HepG2 (cell line): ENCODE measurements at regions not wholly inside any gene's neighbourhood (a gene's known extent, or its start where the extent isn't known, plus 50 kb on each side); places are given as distances from the start of the nearest gene placed in this dataset.

Experiments
- ATAC-seq: fragments of 200-7000 bp; cut with Tn5 transposase; 3 replicates; pipeline ENCODE4 v1.9.1; 2020; ENCODE audit warnings: mild to moderate bottlenecking, moderate library complexity
- BruUV-seq: library from RNA; stranded (reverse); fragments of 400-500 nt; replicated peaks from 2 replicates; lab custom pipeline; 2021; lab: Mats Ljungman, UMichigan
- CTCF ChIA-PET: fragments of 300-600 bp; formaldehyde crosslinking; extraction: SDS; loops from one replicate; lab custom pipeline; 2021; ENCODE audit warnings: low total read pairs, inconsistent platforms, low intra/inter-chr PET ratio; lab: Yijun Ruan, JAX
- POLR2A ChIA-PET: fragments of 350-600 bp; sonication (Branson Sonifier 250); formaldehyde crosslinking; loops from one replicate; lab custom pipeline; 2020; ENCODE audit warnings: antibody characterized with exemption, inconsistent platforms; lab: Yijun Ruan, JAX
- DNase-seq: peaks from one replicate; pipeline ENCODE4 v3.0.0-alpha.2; 2015; ENCODE audit warnings: low spot score
- FAIRE-seq: peaks from 3 replicates; lab custom pipeline; 2011; peaks lifted over from hg19 to GRCh38; lab: Jason Lieb, UNC
- H2AFZ ChIP-seq: one replicate; pipeline ENCODE4 v1.6.1; 2011; ENCODE audit warnings: low read length, inconsistent platforms
- H3K27ac ChIP-seq: fragments of 300-600 bp; 3 replicates; pipeline ENCODE4 v1.8.0; 2011; ENCODE audit warnings: mixed run types, mild to moderate bottlenecking, mixed read lengths, low read length, inconsistent platforms; ENCODE audit not compliant: insufficient read depth; ENCODE audit errors: extremely low read length
- H3K27me3 ChIP-seq, 2 experiments: fragments of 200-600 bp in 1 of 2; 2 replicates in 1 of 2; 3 replicates in 1 of 2; pipeline versions ENCODE4 v1.6.0 to v1.8.0; 2011; ENCODE audit warnings: low read length in 2 of 2, mild to moderate bottlenecking in 2 of 2, moderate library complexity in 2 of 2, inconsistent platforms in 1 of 2; ENCODE audit not compliant: insufficient read depth in 2 of 2, control insufficient read depth in 1 of 2
- H3K36me3 ChIP-seq, 2 experiments: fragments of 200-600 bp in 1 of 2; replicated peaks in 1 of 2; 2 replicates in 1 of 2; 3 replicates in 1 of 2; pipeline versions ENCODE4 v1.5.1 to v1.8.0; 2011; ENCODE audit warnings: low read length in 2 of 2, inconsistent platforms in 1 of 2; ENCODE audit not compliant: insufficient read depth in 2 of 2, control insufficient read depth in 1 of 2
- H3K4me1 ChIP-seq: 2 replicates; pipeline ENCODE4 v1.5.1; 2012; ENCODE audit warnings: low read length, inconsistent platforms; ENCODE audit not compliant: insufficient read depth
- H3K4me2 ChIP-seq: 2 replicates; pipeline ENCODE4 v1.6.0; 2011; ENCODE audit warnings: low read depth, low read length, inconsistent platforms
- H3K4me3 ChIP-seq, 3 experiments: fragments of 200-600 bp in 1 of 3; sonication (generic), shearing (Covaris generic) in 1 of 3; replicated peaks in 1 of 3; 2 replicates each; pipeline ENCODE4 v1.5.1; 2011 to 2016; ENCODE audit warnings: low read length in 3 of 3, inconsistent platforms in 2 of 3, low read depth in 2 of 3, mild to moderate bottlenecking in 2 of 3, control low read depth in 1 of 3, mixed read lengths in 1 of 3; ENCODE audit not compliant: insufficient read depth in 1 of 3
- H3K79me2 ChIP-seq: one replicate; pipeline ENCODE4 v1.6.1; 2011; ENCODE audit warnings: low read length, inconsistent platforms; ENCODE audit not compliant: insufficient read depth
- H3K9ac ChIP-seq: 2 replicates; pipeline ENCODE4 v1.6.0; 2011; ENCODE audit warnings: mild to moderate bottlenecking, low read depth, low read length, inconsistent platforms; ENCODE audit not compliant: insufficient read depth
- H3K9me3 ChIP-seq: 2 replicates; pipeline ENCODE4 v1.5.1; 2012; ENCODE audit warnings: mild to moderate bottlenecking, low read length
- H4K20me1 ChIP-seq: 2 replicates; pipeline ENCODE4 v1.6.0; 2011; ENCODE audit warnings: inconsistent platforms, mild to moderate bottlenecking, low read length, moderate library complexity; ENCODE audit not compliant: insufficient read depth
- GPN1 ChIP-seq: sonication (generic); formaldehyde crosslinking; IDR thresholded peaks from 2 replicates; pipeline ENCODE4 v1.5.1; 2020; ENCODE audit warnings: missing genetic modification reagents, borderline replicate concordance
- NCOA5 ChIP-seq: sonication (generic); formaldehyde crosslinking; IDR thresholded peaks from 2 replicates; pipeline ENCODE4 v1.4.0; 2020; ENCODE audit warnings: missing genetic modification reagents
- SKIL ChIP-seq: sonication (generic); formaldehyde crosslinking; IDR thresholded peaks from 2 replicates; pipeline ENCODE4 v1.8.0; 2022; ENCODE audit warnings: missing genetic modification reagents, mild to moderate bottlenecking, moderate library complexity, borderline replicate concordance
- YEATS2 ChIP-seq: sonication (generic); formaldehyde crosslinking; IDR thresholded peaks from 2 replicates; pipeline ENCODE4 v1.4.0; 2020; ENCODE audit warnings: missing genetic modification reagents, borderline replicate concordance
- ZNF609 ChIP-seq: sonication (generic); formaldehyde crosslinking; IDR thresholded peaks from 2 replicates; pipeline ENCODE4 v1.4.0; 2020; ENCODE audit warnings: mild to moderate bottlenecking, missing genetic modification reagents, borderline replicate concordance
- ZNF629 ChIP-seq: sonication (generic); formaldehyde crosslinking; conservative IDR thresholded peaks from 2 replicates; pipeline ENCODE4 v1.5.0; 2020; ENCODE audit warnings: missing genetic modification reagents
- WGBS: methylation state at CpG from one replicate; pipeline ENCODE4 v1.1.6; 2017; ENCODE audit warnings: low lambda C conversion rate; 5-methylcytosine and 5-hydroxymethylcytosine counted together
- in situ Hi-C: cut with HindIII; loops from 2 replicates; pipeline ENCODE4 v1.10.0; 2017; ENCODE audit warnings: low pct_unique_long_range_greater_than_20kb; ENCODE audit not compliant: extremely low pct_ligation_motif_present
- intact Hi-C: fragments of 100-400 bp; cut with micrococcal nuclease; formaldehyde crosslinking; loops from one replicate; pipeline ENCODE4 v1.10.0; 2022; ENCODE audit not compliant: unreplicated experiment
- TF ChIP-seq, protein P1 (sequence below), 2 experiments: sonication (generic) in 1 of 2; formaldehyde crosslinking in 1 of 2; IDR thresholded peaks; 2 replicates each; pipeline versions ENCODE4 v1.5.1 to v1.6.1; 2011 to 2020; ENCODE audit warnings: borderline replicate concordance in 1 of 2, low read depth in 1 of 2, low read length in 1 of 2, mild to moderate bottlenecking in 1 of 2, missing genetic modification reagents in 1 of 2, moderate library complexity in 1 of 2

DNA sequence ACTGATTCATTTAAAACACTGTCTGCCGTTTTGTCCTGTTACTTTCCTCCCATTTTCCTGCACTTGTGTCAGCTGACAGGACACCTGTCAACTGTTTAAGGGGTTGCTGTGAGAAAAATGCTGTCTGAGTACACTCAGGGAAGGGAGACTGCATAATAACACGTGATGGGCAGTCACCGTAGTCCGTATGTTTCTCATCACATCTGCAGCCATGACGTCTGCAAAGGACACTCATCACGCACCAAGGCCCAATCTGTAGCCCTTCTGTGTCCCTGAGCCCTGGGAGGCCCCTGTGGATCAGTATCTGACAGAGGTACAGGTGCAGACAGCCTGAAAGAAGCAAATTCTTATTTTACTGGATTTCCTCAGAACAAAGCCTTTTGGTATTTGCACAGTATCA is 396.3 kb downstream of the YTHDC2 start:
- Histone ChIP-seq H2AFZ (no peak overlapping the region), H3K27ac (no peak overlapping the region), H3K9ac (no peak overlapping the region), H3K36me3 (no peaks in the 10 kb centered on the region), H3K9me3 (no peaks in the 10 kb centered on the region), H3K4me3 (no peak overlapping the region), H3K79me2 (no peaks in the 10 kb centered on the region), H3K4me2 (no peak overlapping the region), H3K27me3 (no peaks in the 10 kb centered on the region), H4K20me1 (no peaks in the 10 kb centered on the region), H3K4me1 (no peaks in the 10 kb centered on the region)
- 20% methylated on average over 6 of the region's 6 CpGs for WGBS
- DNase-seq (no peak), FAIRE-seq (no peak), ATAC-seq (no peak)
- TF ChIP-seq, protein P1, sequence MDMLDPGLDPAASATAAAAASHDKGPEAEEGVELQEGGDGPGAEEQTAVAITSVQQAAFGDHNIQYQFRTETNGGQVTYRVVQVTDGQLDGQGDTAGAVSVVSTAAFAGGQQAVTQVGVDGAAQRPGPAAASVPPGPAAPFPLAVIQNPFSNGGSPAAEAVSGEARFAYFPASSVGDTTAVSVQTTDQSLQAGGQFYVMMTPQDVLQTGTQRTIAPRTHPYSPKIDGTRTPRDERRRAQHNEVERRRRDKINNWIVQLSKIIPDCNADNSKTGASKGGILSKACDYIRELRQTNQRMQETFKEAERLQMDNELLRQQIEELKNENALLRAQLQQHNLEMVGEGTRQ (IDR thresholded peaks at IDR 0.05; ENCODE audit: low read depth, low read length), result no peak
- TF ChIP-seq, protein P1 (CRISPR knock-in tag; IDR thresholded peaks at IDR 0.05; ENCODE audit: borderline replicate concordance), result no peak
- TF ChIP-seq NCOA5 (CRISPR knock-in tag) (no peak), ZNF609 (CRISPR knock-in tag) (no peak), SKIL (CRISPR knock-in tag) (no peak), ZNF629 (CRISPR knock-in tag) (no peak), YEATS2 (CRISPR knock-in tag) (no peak), GPN1 (CRISPR knock-in tag) (no peak)
- in situ Hi-C loops (no loop called here), intact Hi-C loops (no loop called here)
- CTCF ChIA-PET, result no interaction called here
- POLR2A ChIA-PET, result no interaction called here
- BruUV-seq, result no TSS peak
